Sigmoid colon (tissue), 4 donors: ENCODE measurements at regions not wholly inside any gene's neighbourhood (a gene's known extent, or its start where the extent isn't known, plus 50 kb on each side); places are given as distances from the start of the nearest gene placed in this dataset.

Source experiments
- CTCF ChIP-seq, 4 experiments: fragments of 450-650 bp in 3 of 4; fragments of 200-600 bp in 1 of 4; IDR thresholded peaks; one replicate each; pipeline ENCODE4 v1.5.1; 2016 to 2019; ENCODE audit warnings: antibody characterized with exemption in 4 of 4, mild to moderate bottlenecking in 3 of 4, moderate library complexity in 2 of 4
- EP300 ChIP-seq, 4 donors: sonication (generic); formaldehyde crosslinking; IDR thresholded peaks; one replicate each; pipeline ENCODE4 v1.6.1; 2017; ENCODE audit warnings: antibody characterized with exemption in 4 of 4

GRCh38 chr15:46343196-46343935 is 708.5 kb downstream of the SQOR start:
- TF ChIP-seq CTCF (IDR thresholded peaks at IDR 0.05), result no peak
- TF ChIP-seq EP300 (IDR thresholded peaks at IDR 0.05), result no peak
